Activated naive CD8-positive, alpha-beta T cell treated with anti-CD3 and anti-CD28 coated beads, Interleukin-2, amount 50 U/mL, for 24 hours (primary cell): ENCODE measurements at regions not wholly inside any gene's neighbourhood (a gene's known extent, or its start where the extent isn't known, plus 50 kb on each side); places are given as distances from the start of the nearest gene placed in this dataset.

ENCODE experiments used
- ATAC-seq: fragments of 150-1000 bp; cut with Tn5 transposase; one replicate; pipeline ENCODE4 v1.10.0; 2021
- DNase-seq: peaks from one replicate; pipeline ENCODE4 v3.0.0; 2021
- H3K27ac Mint-ChIP-seq: one replicate; pipeline ENCODE4 v1.8.0; 2021; ENCODE audit warnings: mild to moderate bottlenecking, mixed read lengths
- H3K27me3 Mint-ChIP-seq: one replicate; pipeline ENCODE4 v1.8.0; 2021; ENCODE audit warnings: mixed read lengths
- H3K36me3 Mint-ChIP-seq: one replicate; pipeline ENCODE4 v1.8.0; 2021; ENCODE audit warnings: low read depth, mixed read lengths
- H3K4me1 Mint-ChIP-seq: one replicate; pipeline ENCODE4 v1.8.0; 2021; ENCODE audit warnings: mixed read lengths
- H3K4me3 Mint-ChIP-seq: one replicate; pipeline ENCODE4 v1.8.0; 2021; ENCODE audit warnings: mild to moderate bottlenecking, moderate library complexity, mixed read lengths
- H3K9me3 Mint-ChIP-seq: one replicate; pipeline ENCODE4 v1.8.0; 2021; ENCODE audit warnings: mixed read lengths

GRCh38 chr7:113405296-113406056 lies 287.1 kb upstream of the SMIM30 start:
- DNase-seq (no peak), ATAC-seq (no peak)
- Mint-ChIP-seq H3K4me1 (peaks cover 2% of the 10 kb centered on the region), H3K9me3 (no peaks in the 10 kb centered on the region), H3K4me3 (no peak overlapping the region), H3K36me3 (no peaks in the 10 kb centered on the region), H3K27ac (no peak overlapping the region), H3K27me3 (peaks cover 9% of the 10 kb centered on the region)

DNA sequence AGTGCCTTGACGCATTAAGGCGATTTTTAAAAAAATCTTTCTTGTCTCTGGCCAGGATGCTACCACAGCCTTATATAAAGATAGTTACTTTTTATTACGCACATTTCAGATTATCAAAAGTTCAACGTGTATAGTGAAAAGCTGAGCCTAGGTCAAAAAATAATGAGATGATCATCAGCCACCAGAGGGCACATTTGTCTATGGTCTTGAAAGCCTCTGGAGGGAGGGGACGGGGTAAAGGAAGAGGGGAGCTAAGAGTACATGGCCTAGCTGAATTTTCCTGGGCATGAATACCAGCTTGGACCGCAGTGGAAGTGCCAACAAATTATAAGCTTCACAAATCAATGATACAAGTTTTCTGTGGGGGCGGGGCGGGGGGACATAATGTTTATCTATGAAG lies 285.9 kb upstream of the SMIM30 start:
- Mint-ChIP-seq H3K4me1 (peaks cover under 1% of the 10 kb centered on the region), H3K36me3 (no peaks in the 10 kb centered on the region)

GRCh38 chr7:113402482-113402881 lies 284.1 kb upstream of the SMIM30 start:
- H3K27ac Mint-ChIP-seq: no peak overlapping the region
- H3K36me3 Mint-ChIP-seq: no peaks in the 10 kb centered on the region
- DNase-seq (no peak), ATAC-seq (no peak)
- H3K4me3 Mint-ChIP-seq: no peak overlapping the region
- peaks cover 8% of the 10 kb centered on the region for H3K27me3 Mint-ChIP-seq
- H3K9me3 Mint-ChIP-seq: no peaks in the 10 kb centered on the region
- H3K4me1 Mint-ChIP-seq: no peaks in the 10 kb centered on the region

More for the DNA sequence above, 285.9 kb upstream of the SMIM30 start:
- no peak overlapping the region for H3K4me3 Mint-ChIP-seq
- DNase-seq: no peak
- peaks cover 10% of the 10 kb centered on the region for H3K27me3 Mint-ChIP-seq
- H3K9me3 Mint-ChIP-seq: no peaks in the 10 kb centered on the region
- no peak overlapping the region for H3K27ac Mint-ChIP-seq
- ATAC-seq: no peak

GRCh38 chr7:113402005-113402404 lies 283.7 kb upstream of the SMIM30 start:
- Mint-ChIP-seq H3K9me3 (no peaks in the 10 kb centered on the region), H3K4me3 (no peak overlapping the region), H3K36me3 (no peaks in the 10 kb centered on the region), H3K27me3 (peaks cover 7% of the 10 kb centered on the region), H3K27ac (no peak overlapping the region), H3K4me1 (no peaks in the 10 kb centered on the region)
- DNase-seq (no peak), ATAC-seq (no peak)

- H3K27me3 Mint-ChIP-seq: peaks cover 4% of the 10 kb centered on the region
- no peaks in the 10 kb centered on the region for H3K4me1 Mint-ChIP-seq
- no peak overlapping the region for H3K27ac Mint-ChIP-seq
- no peaks in the 10 kb centered on the region for H3K9me3 Mint-ChIP-seq
- DNase-seq: no peak
- H3K36me3 Mint-ChIP-seq: no peaks in the 10 kb centered on the region
- no peak for ATAC-seq
- no peak overlapping the region for H3K4me3 Mint-ChIP-seq
These were observed 276.5 kb upstream of the SMIM30 start for GRCh38 chr7:113394856-113395255.

GRCh38 chr7:113392841-113393540 lies 274.6 kb upstream of the SMIM30 start:
- Mint-ChIP-seq H3K9me3 (peaks cover 4% of the 10 kb centered on the region), H3K4me3 (no peak overlapping the region), H3K4me1 (no peaks in the 10 kb centered on the region), H3K36me3 (no peaks in the 10 kb centered on the region), H3K27me3 (peaks cover 1% of the 10 kb centered on the region), H3K27ac (no peak overlapping the region)
- ATAC-seq (no peak), DNase-seq (no peak)

DNA sequence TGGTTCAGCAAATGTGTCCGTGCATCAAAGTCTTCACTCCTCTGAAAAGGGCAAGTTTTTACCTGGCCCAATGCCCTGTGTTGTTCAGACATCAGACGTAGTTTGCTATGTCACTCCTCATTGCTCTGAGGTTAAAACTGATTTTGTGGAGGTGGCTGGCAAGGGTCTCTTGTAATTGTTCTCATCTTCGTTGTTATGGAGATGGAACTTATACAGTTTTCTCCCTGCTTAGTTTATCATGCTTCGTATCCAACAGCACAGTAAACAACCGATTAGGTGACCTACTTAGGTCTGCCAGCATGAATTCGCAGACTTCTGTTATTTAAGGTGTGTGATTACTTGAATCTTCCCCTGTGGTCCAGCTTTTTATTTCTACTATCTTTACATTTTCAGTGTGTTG lies 274.1 kb upstream of the SMIM30 start:
- no peak overlapping the region for H3K4me3 Mint-ChIP-seq
- H3K9me3 Mint-ChIP-seq: peaks cover 4% of the 10 kb centered on the region
- H3K27me3 Mint-ChIP-seq: peaks cover 1% of the 10 kb centered on the region
- ATAC-seq: no peak
- H3K36me3 Mint-ChIP-seq: no peaks in the 10 kb centered on the region
- DNase-seq: no peak
- no peak overlapping the region for H3K27ac Mint-ChIP-seq
- H3K4me1 Mint-ChIP-seq: no peaks in the 10 kb centered on the region

DNA sequence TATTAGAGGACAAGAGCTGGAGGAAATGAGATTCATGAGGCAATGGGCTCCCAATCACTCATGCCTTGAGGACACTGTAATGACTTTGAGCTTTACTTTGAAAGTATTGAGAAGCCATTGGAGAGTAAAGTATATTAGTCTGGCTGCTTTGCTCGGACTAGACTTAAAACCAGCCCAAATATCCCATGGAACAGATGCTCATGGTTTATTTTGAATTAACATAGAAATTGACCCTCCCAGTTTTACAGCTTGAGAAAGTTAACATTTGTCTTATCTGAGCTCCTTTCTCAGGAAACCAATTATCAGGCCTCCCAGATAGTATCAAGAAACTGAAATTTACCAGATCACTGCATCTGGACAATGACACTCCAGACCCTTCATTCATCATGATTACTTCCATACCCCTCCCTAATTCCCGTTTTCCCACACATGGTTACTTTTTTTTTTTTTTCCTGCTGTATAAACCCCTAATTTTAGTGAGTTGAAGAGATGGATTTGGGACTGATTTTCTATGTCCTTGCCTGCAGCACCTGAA lies 270.8 kb upstream of the SMIM30 start:
- Mint-ChIP-seq H3K4me1 (no peaks in the 10 kb centered on the region), H3K9me3 (peaks cover 4% of the 10 kb centered on the region), H3K27me3 (no peaks in the 10 kb centered on the region), H3K36me3 (no peaks in the 10 kb centered on the region), H3K4me3 (no peak overlapping the region), H3K27ac (no peak overlapping the region)
- ATAC-seq (no peak), DNase-seq (no peak)

GRCh38 chr7:113383638-113384037 lies 265.3 kb upstream of the SMIM30 start:
- no peak for DNase-seq
- H3K9me3 Mint-ChIP-seq: peaks cover 1% of the 10 kb centered on the region
- no peaks in the 10 kb centered on the region for H3K36me3 Mint-ChIP-seq
- H3K4me3 Mint-ChIP-seq: no peak overlapping the region
- no peak for ATAC-seq
- H3K27me3 Mint-ChIP-seq: no peaks in the 10 kb centered on the region
- H3K4me1 Mint-ChIP-seq: no peaks in the 10 kb centered on the region
- H3K27ac Mint-ChIP-seq: no peak overlapping the region

- DNase-seq: no peak
- Mint-ChIP-seq H3K9me3 (no peaks in the 10 kb centered on the region), H3K4me1 (no peaks in the 10 kb centered on the region), H3K27ac (no peak overlapping the region), H3K27me3 (peaks cover 1% of the 10 kb centered on the region), H3K4me3 (no peak overlapping the region), H3K36me3 (no peaks in the 10 kb centered on the region)
- ATAC-seq: no peak
These were observed 261.4 kb upstream of the SMIM30 start for GRCh38 chr7:113379746-113380145.

- DNase-seq: no peak
- Mint-ChIP-seq H3K36me3 (no peaks in the 10 kb centered on the region), H3K4me1 (no peaks in the 10 kb centered on the region), H3K27ac (no peak overlapping the region), H3K9me3 (no peaks in the 10 kb centered on the region), H3K27me3 (peaks cover 1% of the 10 kb centered on the region), H3K4me3 (no peak overlapping the region)
- ATAC-seq: no peak
These were observed 256.6 kb upstream of the SMIM30 start for GRCh38 chr7:113374955-113375354.

DNA sequence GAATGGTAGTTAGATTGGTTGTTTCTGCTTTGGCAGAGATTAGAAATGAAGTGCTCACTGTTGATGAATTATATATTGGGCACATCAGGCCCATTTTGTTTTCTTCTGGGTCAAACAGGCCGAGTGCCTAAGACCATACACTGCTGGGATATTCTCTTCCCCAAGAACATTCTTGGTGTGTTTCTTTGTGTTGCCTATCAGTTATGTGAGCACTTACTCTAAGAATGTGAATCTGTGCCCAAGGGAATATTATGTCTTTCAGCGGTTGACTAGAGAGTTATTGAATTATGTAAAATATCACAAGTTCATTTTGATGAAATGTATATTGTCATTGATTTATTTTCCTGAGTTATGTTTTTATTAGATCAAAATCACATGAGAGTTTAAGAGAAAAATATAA lies 255.5 kb upstream of the SMIM30 start:
- H3K4me1 Mint-ChIP-seq: no peaks in the 10 kb centered on the region
- peaks cover 1% of the 10 kb centered on the region for H3K27me3 Mint-ChIP-seq
- no peaks in the 10 kb centered on the region for H3K9me3 Mint-ChIP-seq
- H3K36me3 Mint-ChIP-seq: no peaks in the 10 kb centered on the region
- ATAC-seq (no peak), DNase-seq (no peak)
- no peak overlapping the region for H3K4me3 Mint-ChIP-seq
- H3K27ac Mint-ChIP-seq: no peak overlapping the region

DNA sequence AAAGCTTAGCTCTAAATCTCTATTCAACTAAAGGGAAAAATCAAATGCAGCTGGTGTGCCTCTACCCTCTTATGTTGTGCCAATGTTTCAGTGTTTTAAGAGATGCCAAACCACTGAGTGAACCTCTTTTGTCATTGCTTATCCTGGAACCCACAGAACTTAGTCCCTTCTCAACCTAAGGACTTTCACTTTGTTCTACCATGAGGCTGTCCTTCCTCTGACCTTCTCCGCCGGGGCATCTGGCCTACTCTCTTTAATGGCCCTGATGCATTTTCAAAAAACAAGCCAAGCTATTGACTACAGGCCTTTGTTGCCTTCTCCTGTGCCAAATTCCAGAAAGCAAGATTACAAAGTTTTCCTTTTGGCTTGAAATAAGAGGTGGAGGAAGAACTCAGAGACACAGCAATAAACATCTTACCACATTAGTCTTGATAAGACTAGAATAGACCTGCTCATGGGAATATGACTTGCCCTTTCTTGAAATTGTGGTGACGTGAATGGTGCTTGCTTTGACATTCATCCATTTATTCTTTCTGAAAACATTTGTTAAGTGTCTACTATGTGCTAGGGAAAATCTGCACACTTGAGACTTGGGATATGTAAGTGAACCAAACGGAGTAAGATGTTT lies 253.2 kb upstream of the SMIM30 start:
- H3K4me3 Mint-ChIP-seq: no peak overlapping the region
- H3K27me3 Mint-ChIP-seq: no peaks in the 10 kb centered on the region
- DNase-seq (no peak), ATAC-seq (no peak)
- no peaks in the 10 kb centered on the region for H3K4me1 Mint-ChIP-seq
- no peak overlapping the region for H3K27ac Mint-ChIP-seq
- no peaks in the 10 kb centered on the region for H3K9me3 Mint-ChIP-seq
- H3K36me3 Mint-ChIP-seq: no peaks in the 10 kb centered on the region

DNA sequence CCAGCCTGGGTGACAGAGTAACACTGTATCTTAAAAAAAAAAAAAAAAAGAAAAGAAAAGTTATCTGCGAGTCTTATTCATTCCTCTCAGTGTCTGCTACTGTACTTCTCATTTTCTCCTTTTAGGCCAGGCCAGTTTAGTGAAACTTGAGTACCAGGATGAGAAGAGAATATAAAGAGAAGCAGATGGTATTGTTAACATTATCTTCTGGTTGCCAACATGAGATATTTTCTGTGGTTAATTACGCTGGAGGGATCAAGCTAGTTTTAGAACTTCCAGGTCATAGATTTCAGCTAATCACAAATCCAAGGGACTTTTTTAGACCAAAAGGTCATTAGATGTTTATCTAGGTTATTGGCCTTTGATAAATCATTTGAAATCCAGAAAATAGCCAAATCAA lies 252.6 kb upstream of the SMIM30 start:
- Mint-ChIP-seq H3K4me1 (no peaks in the 10 kb centered on the region), H3K27ac (no peak overlapping the region), H3K27me3 (no peaks in the 10 kb centered on the region), H3K9me3 (no peaks in the 10 kb centered on the region), H3K36me3 (no peaks in the 10 kb centered on the region), H3K4me3 (no peak overlapping the region)
- ATAC-seq (no peak), DNase-seq (no peak)

DNA sequence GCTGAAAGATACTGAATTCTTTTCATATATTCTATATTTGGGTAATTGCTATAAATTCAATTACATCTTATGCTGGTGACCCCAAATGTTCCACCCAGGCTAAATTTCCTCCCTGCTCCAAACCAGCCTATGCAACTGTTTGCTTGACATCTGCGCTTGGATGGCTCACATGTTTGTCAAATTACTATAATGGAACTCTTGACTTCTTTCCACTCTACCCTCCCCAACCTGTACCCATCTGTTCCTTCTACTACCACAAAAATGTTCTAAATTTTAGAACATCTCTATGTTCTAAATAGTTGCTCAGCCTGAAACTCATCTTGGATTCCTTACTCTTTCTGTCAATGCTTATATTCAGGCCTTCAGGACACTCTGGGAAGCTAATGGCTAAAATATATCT lies 249.9 kb upstream of the SMIM30 start:
- no peak overlapping the region for H3K27ac Mint-ChIP-seq
- no peaks in the 10 kb centered on the region for H3K36me3 Mint-ChIP-seq
- no peak overlapping the region for H3K4me3 Mint-ChIP-seq
- DNase-seq (no peak), ATAC-seq (no peak)
- no peaks in the 10 kb centered on the region for H3K9me3 Mint-ChIP-seq
- no peaks in the 10 kb centered on the region for H3K4me1 Mint-ChIP-seq
- no peaks in the 10 kb centered on the region for H3K27me3 Mint-ChIP-seq
